ENCODE measurements at regions not wholly inside any gene's neighbourhood (a gene's known extent, or its start where the extent isn't known, plus 50 kb on each side); places are given as distances from the start of the nearest gene placed in this dataset.

- TF ChIP-seq POLR2A (IDR thresholded peaks at IDR 0.05; ENCODE audit: low read length) (no peak), GATA1 (IDR thresholded peaks at IDR 0.05; ENCODE audit: low read depth, low read length) (no peak)
Measured at GRCh38 chr4:156018383-156018782, 64.7 kb upstream of the CTSO start.
